Neutrophil (primary cell): ENCODE measurements at regions not wholly inside any gene's neighbourhood (a gene's known extent, or its start where the extent isn't known, plus 50 kb on each side); places are given as distances from the start of the nearest gene placed in this dataset.

Experiments used
- H3K27ac ChIP-seq: fragments of 200-600 bp; sonication (generic); 2 replicates; pipeline ENCODE4 v1.5.1; 2016; ENCODE audit warnings: mild to moderate bottlenecking, moderate library complexity
- H3K27me3 ChIP-seq: fragments of 200-600 bp; sonication (generic); 2 replicates; pipeline ENCODE4 v1.6.0; 2016; ENCODE audit warnings: mild to moderate bottlenecking
- H3K36me3 ChIP-seq: fragments of 200-600 bp; sonication (generic); 2 replicates; pipeline ENCODE4 v1.5.1; 2017
- H3K4me1 ChIP-seq, 2 experiments: fragments of 200-600 bp in 1 of 2; sonication (generic) in 1 of 2; 1 replicate in 1 of 2; 2 replicates in 1 of 2; pipeline versions ENCODE4 v1.5.1 to v1.6.1; 2013 to 2016; ENCODE audit warnings: low read depth in 1 of 2, low read length in 1 of 2, mild to moderate bottlenecking in 1 of 2, moderate library complexity in 1 of 2; ENCODE audit not compliant: control insufficient read depth in 1 of 2, insufficient read depth in 1 of 2
- H3K4me3 ChIP-seq, 2 experiments: fragments of 200-600 bp in 1 of 2; sonication (generic) in 1 of 2; 1 replicate in 1 of 2; 2 replicates in 1 of 2; pipeline ENCODE4 v1.5.1; 2013 to 2016; ENCODE audit warnings: low read depth in 1 of 2, low read length in 1 of 2, mild to moderate bottlenecking in 1 of 2, moderate library complexity in 1 of 2
- H3K9me3 ChIP-seq: fragments of 200-600 bp; sonication (generic); 2 replicates; pipeline ENCODE4 v1.5.1; 2016
- TF ChIP-seq, protein P1 (sequence below): fragments of 200-600 bp; sonication (generic); IDR thresholded peaks from 2 replicates; pipeline ENCODE4 v1.5.1; 2016; ENCODE audit warnings: antibody characterized with exemption

DNA sequence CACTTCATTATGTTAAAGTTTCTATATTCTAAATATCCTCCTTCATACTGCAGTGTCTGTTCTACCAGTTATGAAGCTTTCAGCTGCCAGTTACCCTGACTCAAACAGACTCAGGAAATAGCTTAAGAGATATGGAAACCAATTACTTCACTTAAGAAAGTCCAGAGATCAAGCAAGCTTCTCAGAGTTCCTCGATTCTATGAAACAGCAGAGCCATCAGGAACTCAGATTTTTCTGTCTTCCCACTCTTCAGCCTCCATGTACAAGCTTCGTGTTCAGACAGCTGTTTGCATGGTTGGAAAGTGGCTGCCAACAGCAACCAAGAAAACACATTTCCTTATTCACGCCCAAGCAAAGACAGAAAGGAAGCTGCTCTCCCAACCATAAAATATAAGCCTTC is 216.1 kb downstream of the ACTL7B start:
- Histone ChIP-seq H3K4me3 (no peak overlapping the region), H3K36me3 (no peaks in the 10 kb centered on the region), H3K9me3 (no peaks in the 10 kb centered on the region), H3K27me3 (no peaks in the 10 kb centered on the region), H3K4me1 (peaks cover 28 to 42% of the 10 kb centered on the region in 2 experiments), H3K27ac (no peak overlapping the region)
- TF ChIP-seq, protein P1, sequence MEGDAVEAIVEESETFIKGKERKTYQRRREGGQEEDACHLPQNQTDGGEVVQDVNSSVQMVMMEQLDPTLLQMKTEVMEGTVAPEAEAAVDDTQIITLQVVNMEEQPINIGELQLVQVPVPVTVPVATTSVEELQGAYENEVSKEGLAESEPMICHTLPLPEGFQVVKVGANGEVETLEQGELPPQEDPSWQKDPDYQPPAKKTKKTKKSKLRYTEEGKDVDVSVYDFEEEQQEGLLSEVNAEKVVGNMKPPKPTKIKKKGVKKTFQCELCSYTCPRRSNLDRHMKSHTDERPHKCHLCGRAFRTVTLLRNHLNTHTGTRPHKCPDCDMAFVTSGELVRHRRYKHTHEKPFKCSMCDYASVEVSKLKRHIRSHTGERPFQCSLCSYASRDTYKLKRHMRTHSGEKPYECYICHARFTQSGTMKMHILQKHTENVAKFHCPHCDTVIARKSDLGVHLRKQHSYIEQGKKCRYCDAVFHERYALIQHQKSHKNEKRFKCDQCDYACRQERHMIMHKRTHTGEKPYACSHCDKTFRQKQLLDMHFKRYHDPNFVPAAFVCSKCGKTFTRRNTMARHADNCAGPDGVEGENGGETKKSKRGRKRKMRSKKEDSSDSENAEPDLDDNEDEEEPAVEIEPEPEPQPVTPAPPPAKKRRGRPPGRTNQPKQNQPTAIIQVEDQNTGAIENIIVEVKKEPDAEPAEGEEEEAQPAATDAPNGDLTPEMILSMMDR, result no peak

DNA sequence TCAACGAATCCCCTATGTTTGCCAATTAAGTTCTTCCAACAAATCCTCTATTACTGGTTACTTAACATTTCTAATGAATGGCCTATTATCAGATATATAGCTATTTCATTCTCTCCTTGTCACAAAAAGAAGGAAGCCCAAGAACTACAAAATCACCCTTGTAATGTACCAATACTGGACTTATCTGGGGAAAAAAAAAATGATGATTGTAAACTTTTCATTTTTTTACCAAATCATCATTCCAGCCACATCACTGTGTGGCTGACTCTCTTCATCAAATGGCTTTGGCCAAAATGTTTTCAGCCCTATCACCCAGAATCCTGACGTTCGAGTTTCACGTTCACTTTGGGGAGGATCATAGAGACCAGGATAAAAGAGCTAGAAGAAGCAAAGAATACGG is 216.7 kb downstream of the ACTL7B start:
- Histone ChIP-seq H3K27ac (no peak overlapping the region), H3K4me3 (no peak overlapping the region), H3K4me1 (peaks cover 23 to 42% of the 10 kb centered on the region in 2 experiments)

DNA sequence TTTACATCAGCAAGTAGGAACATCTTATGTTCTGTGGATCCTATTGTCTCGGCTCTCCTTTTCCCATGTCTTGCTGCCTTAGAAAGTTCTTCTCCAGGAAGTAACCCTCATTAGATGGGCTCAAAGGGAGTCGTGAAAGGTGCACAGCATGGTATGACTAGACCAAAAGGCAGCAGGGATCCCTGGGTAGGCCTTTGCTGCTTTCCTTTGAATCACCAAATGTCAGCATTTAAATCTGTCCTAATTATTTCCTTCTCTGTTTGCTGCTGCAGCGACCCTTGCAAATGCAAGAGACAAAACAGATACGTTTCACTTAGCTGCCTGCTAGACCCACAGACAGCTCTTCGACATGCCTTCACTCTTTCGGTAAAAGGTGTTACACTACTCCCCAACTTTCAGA is 218.4 kb downstream of the ACTL7B start:
- Histone ChIP-seq H3K4me1 (peaks cover 8 to 26% of the 10 kb centered on the region in 2 experiments), H3K9me3 (no peaks in the 10 kb centered on the region), H3K4me3 (no peak overlapping the region), H3K27ac (no peak overlapping the region), H3K36me3 (no peaks in the 10 kb centered on the region), H3K27me3 (no peaks in the 10 kb centered on the region)
- TF ChIP-seq, protein P1, result no peak

More for the DNA sequence above, 216.7 kb downstream of the ACTL7B start:
- Histone ChIP-seq H3K27me3 (no peaks in the 10 kb centered on the region), H3K9me3 (no peaks in the 10 kb centered on the region), H3K36me3 (no peaks in the 10 kb centered on the region)
- TF ChIP-seq, protein P1, result no peak

DNA sequence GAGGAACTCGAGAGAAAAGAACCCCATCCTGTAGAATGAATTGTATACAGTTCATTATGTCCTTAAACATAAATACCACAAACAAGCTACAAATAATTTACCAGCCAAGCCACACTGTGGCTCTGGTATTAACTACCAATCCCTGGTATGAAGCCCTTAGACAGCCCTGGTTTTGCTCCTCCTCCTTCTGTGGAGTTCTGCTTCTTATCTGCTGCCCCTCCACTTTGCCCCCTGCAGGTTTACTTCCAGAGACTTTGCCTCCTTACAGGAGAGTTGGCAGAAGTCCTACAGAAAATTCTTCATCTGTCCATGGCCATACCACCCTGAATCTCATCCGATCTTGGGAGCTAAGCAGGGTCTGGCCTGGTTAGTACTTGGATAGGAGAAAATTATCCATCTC is 219.8 kb downstream of the ACTL7B start:
- H3K4me1 ChIP-seq, result peaks cover 4 to 19% of the 10 kb centered on the region in 2 experiments
- no peak overlapping the region for H3K27ac ChIP-seq
- no peaks in the 10 kb centered on the region for H3K36me3 ChIP-seq
- no peak overlapping the region for H3K4me3 ChIP-seq
- TF ChIP-seq, protein P1, result no peak
- no peaks in the 10 kb centered on the region for H3K27me3 ChIP-seq
- H3K9me3 ChIP-seq, result no peaks in the 10 kb centered on the region

DNA sequence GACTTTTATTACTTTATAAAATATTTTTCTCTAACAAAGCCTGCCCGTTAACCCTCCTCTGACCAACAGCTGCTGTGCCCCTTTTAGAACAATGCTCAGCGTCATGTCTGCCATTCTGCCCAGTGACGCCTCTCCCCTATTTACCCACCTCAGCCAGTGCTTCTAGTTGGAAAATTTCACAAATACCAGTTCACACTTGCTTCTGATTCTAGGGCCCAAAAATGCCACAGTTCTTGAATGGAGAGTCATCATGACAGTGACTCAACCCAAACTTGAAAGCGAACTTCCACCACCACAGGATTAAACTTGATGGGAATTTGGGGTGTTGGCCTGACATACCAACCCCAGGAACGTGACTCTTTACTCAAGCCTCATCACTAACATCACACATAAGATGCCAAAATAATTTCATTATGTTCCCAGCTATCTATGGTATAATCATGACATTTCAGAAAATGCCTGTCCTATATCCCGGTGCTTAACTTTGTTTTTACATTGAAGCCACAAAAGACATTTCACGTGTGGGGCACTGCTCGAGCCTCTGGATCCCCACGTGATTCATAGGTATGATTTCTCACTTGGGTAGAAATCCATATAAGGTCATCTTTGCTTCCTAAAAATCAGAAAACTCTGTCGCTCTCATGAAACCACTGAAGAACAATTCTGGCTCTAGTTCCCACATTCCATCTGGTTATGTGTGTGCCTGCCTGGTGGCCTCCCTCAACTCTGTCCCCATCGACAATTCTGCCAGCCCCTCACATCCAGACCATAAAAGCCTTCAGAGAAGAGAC is 220.9 kb downstream of the ACTL7B start:
- H3K36me3 ChIP-seq, result no peaks in the 10 kb centered on the region
- no peaks in the 10 kb centered on the region for H3K9me3 ChIP-seq
- H3K27ac ChIP-seq, result no peak overlapping the region
- H3K27me3 ChIP-seq, result no peaks in the 10 kb centered on the region
- H3K4me1 ChIP-seq, result peaks cover 0 to 14% of the 10 kb centered on the region in 2 experiments
- TF ChIP-seq, protein P1, result no peak
- no peak overlapping the region for H3K4me3 ChIP-seq
